H1 (cell line): ENCODE measurements at regions not wholly inside any gene's neighbourhood (a gene's known extent, or its start where the extent isn't known, plus 50 kb on each side); places are given as distances from the start of the nearest gene placed in this dataset.

Experiments
- CTCF ChIA-PET: fragments of 300-600 bp; sonication (Branson Sonifier 250); formaldehyde crosslinking; loops from one replicate; lab custom pipeline; 2021; ENCODE audit not compliant: partially characterized antibody; lab: Charles Lee
- POLR2A ChIA-PET: fragments of 300-600 bp; sonication (Branson Sonifier 250); formaldehyde crosslinking; loops from one replicate; lab custom pipeline; 2021; ENCODE audit warnings: inconsistent platforms; ENCODE audit not compliant: partially characterized antibody; lab: Charles Lee
- DNase-seq, 2 experiments: peaks; one replicate each; pipeline versions ENCODE4 v3.0.0 to v3.0.0-alpha.2; 2010 to 2022; ENCODE audit warnings: low spot score in 2 of 2, low read depth in 1 of 2, mixed read lengths in 1 of 2
- FAIRE-seq: peaks from 2 replicates; lab custom pipeline; 2011; peaks lifted over from hg19 to GRCh38; lab: Jason Lieb, UNC
- H2AFZ ChIP-seq: 2 replicates; pipeline ENCODE4 v1.8.1; 2012; ENCODE audit warnings: low read length, inconsistent platforms
- H2AK5ac ChIP-seq: 2 replicates; pipeline ENCODE4 v1.6.1; 2013; ENCODE audit warnings: low read depth, low read length
- H2BK120ac ChIP-seq: replicated peaks from 2 replicates; pipeline ENCODE3; 2013; ENCODE audit warnings: low read depth, low read length, inconsistent platforms
- H2BK12ac ChIP-seq: 2 replicates; pipeline ENCODE4 v1.6.1; 2013; ENCODE audit warnings: low read depth, low read length
- H2BK15ac ChIP-seq: 2 replicates; pipeline ENCODE4 v1.6.1; 2013; ENCODE audit warnings: low read length
- H2BK20ac ChIP-seq: 2 replicates; pipeline ENCODE4 v1.6.1; 2013; ENCODE audit warnings: low read length
- H2BK5ac ChIP-seq: 2 replicates; pipeline ENCODE4 v1.6.1; 2013; ENCODE audit warnings: low read depth, low read length
- H3K14ac ChIP-seq: 2 replicates; pipeline ENCODE4 v1.6.1; 2013; ENCODE audit warnings: inconsistent platforms; ENCODE audit not compliant: insufficient read length
- H3K18ac ChIP-seq: 2 replicates; pipeline ENCODE4 v1.6.1; 2013; ENCODE audit warnings: low read length; ENCODE audit errors: extremely low read depth
- H3K23ac ChIP-seq: 2 replicates; pipeline ENCODE4 v1.6.1; 2013; ENCODE audit warnings: inconsistent platforms; ENCODE audit not compliant: insufficient read length
- H3K23me2 ChIP-seq: 2 replicates; pipeline ENCODE4 v1.6.1; 2013; ENCODE audit warnings: low read depth, low read length
- H3K27ac ChIP-seq: 2 replicates; pipeline ENCODE4 v1.6.1; 2011; ENCODE audit warnings: low read depth, low read length, inconsistent platforms
- H3K27me3 ChIP-seq, 4 experiments: replicated peaks in 1 of 4; 1 replicate in 1 of 4; 2 replicates in 3 of 4; pipeline versions ENCODE4 v1.6.1 to v1.8.1; 2011 to 2013; ENCODE audit warnings: low read length in 3 of 4, mild to moderate bottlenecking in 3 of 4, inconsistent platforms in 2 of 4, mixed read lengths in 2 of 4, moderate library complexity in 1 of 4; ENCODE audit not compliant: control insufficient read depth in 3 of 4, insufficient read depth in 3 of 4; ENCODE audit errors: extremely low read depth in 1 of 4
- H3K36me3 ChIP-seq, 4 experiments: 2 replicates each; pipeline versions ENCODE4 v1.6.1 to v1.8.1; 2011 to 2013; ENCODE audit warnings: mild to moderate bottlenecking in 4 of 4, low read length in 3 of 4, moderate library complexity in 2 of 4, control low read depth in 1 of 4, inconsistent platforms in 1 of 4; ENCODE audit not compliant: insufficient read depth in 4 of 4, control insufficient read depth in 2 of 4
- H3K4ac ChIP-seq: replicated peaks from 2 replicates; pipeline ENCODE3; 2013; ENCODE audit warnings: low read length, low read depth, mixed read lengths, inconsistent platforms; ENCODE audit not compliant: insufficient read length
- H3K4me1 ChIP-seq, 4 experiments: replicated peaks in 1 of 4; 1 replicate in 1 of 4; 2 replicates in 3 of 4; pipeline versions ENCODE4 v1.6.1 to v1.8.1; 2011 to 2013; ENCODE audit warnings: low read length in 3 of 4, inconsistent platforms in 2 of 4, mixed read lengths in 1 of 4; ENCODE audit not compliant: insufficient read depth in 4 of 4, control insufficient read depth in 3 of 4
- H3K4me2 ChIP-seq, 2 experiments: 2 replicates each; pipeline versions ENCODE4 v1.6.1 to v1.8.1; 2011 to 2013; ENCODE audit warnings: low read depth in 2 of 2, low read length in 2 of 2, control low read depth in 1 of 2, inconsistent platforms in 1 of 2, mild to moderate bottlenecking in 1 of 2; ENCODE audit not compliant: insufficient read depth in 1 of 2
- H3K4me3 ChIP-seq, 4 experiments: fragments of 200-600, 300-600 bp in 1 of 4; sonication (generic), shearing (Covaris generic), sonication (Bioruptor Twin) in 1 of 4; 2 replicates each; pipeline versions ENCODE4 v1.5.1 to v1.8.1; 2011 to 2016; ENCODE audit warnings: low read length in 4 of 4, low read depth in 3 of 4, control low read depth in 2 of 4, inconsistent platforms in 2 of 4, mild to moderate bottlenecking in 2 of 4, mixed read lengths in 1 of 4, moderate library complexity in 1 of 4; ENCODE audit not compliant: insufficient read depth in 2 of 4; ENCODE audit errors: extremely low read depth in 1 of 4
- H3K56ac ChIP-seq: replicated peaks from 2 replicates; pipeline ENCODE3; 2013; ENCODE audit warnings: low read depth, mild to moderate bottlenecking, mixed read lengths, low read length, inconsistent platforms; ENCODE audit not compliant: insufficient read length
- H3K79me1 ChIP-seq: 2 replicates; pipeline ENCODE4 v1.6.1; 2013; ENCODE audit warnings: low read depth, low read length, control low read depth
- H3K79me2 ChIP-seq, 2 experiments: 2 replicates each; pipeline versions ENCODE4 v1.6.1 to v1.8.1; 2012 to 2013; ENCODE audit warnings: low read length in 2 of 2, mild to moderate bottlenecking in 2 of 2, inconsistent platforms in 1 of 2; ENCODE audit not compliant: insufficient read depth in 2 of 2, control insufficient read depth in 1 of 2
- H3K9ac ChIP-seq, 4 experiments: replicated peaks in 1 of 4; 1 replicate in 1 of 4; 2 replicates in 3 of 4; pipeline versions ENCODE4 v1.6.1 to v1.8.1; 2011 to 2013; ENCODE audit warnings: low read depth in 3 of 4, low read length in 3 of 4, control low read depth in 2 of 4, mild to moderate bottlenecking in 2 of 4, moderate library complexity in 2 of 4, inconsistent platforms in 1 of 4; ENCODE audit errors: extremely low read depth in 1 of 4
- H3K9me3 ChIP-seq, 2 experiments: 2 replicates each; pipeline versions ENCODE4 v1.6.1 to v1.8.1; 2012 to 2013; ENCODE audit warnings: mild to moderate bottlenecking in 2 of 2, moderate library complexity in 2 of 2, control low read depth in 1 of 2, inconsistent platforms in 1 of 2, low read depth in 1 of 2, low read length in 1 of 2, mixed read lengths in 1 of 2; ENCODE audit not compliant: insufficient read depth in 2 of 2
- H4K20me1 ChIP-seq, 2 experiments: replicated peaks in 1 of 2; 2 replicates each; pipeline versions ENCODE3 to v1.8.1; 2011 to 2013; ENCODE audit warnings: inconsistent platforms in 2 of 2, low read length in 2 of 2, mild to moderate bottlenecking in 1 of 2; ENCODE audit not compliant: insufficient read depth in 2 of 2, control insufficient read depth in 1 of 2
- H4K5ac ChIP-seq: 2 replicates; pipeline ENCODE4 v1.6.1; 2013; ENCODE audit warnings: low read length, low read depth, mixed read lengths, inconsistent platforms; ENCODE audit not compliant: insufficient read length
- H4K8ac ChIP-seq: 2 replicates; pipeline ENCODE4 v1.8.0; 2013; ENCODE audit warnings: mild to moderate bottlenecking, moderate library complexity, low read length, inconsistent platforms; ENCODE audit not compliant: insufficient read depth; ENCODE audit errors: extremely low read depth
- H4K91ac ChIP-seq: replicated peaks from 2 replicates; pipeline ENCODE3; 2013; ENCODE audit warnings: low read length, mixed read lengths, inconsistent platforms; ENCODE audit not compliant: insufficient read length
- EP300 ChIP-seq, 2 experiments: IDR thresholded peaks; 1 replicate in 1 of 2; 2 replicates in 1 of 2; pipeline ENCODE4 v1.6.1; 2011 to 2012; ENCODE audit warnings: low read depth in 2 of 2, low read length in 2 of 2, mild to moderate bottlenecking in 2 of 2, borderline replicate concordance in 1 of 2, inconsistent platforms in 1 of 2, moderate library complexity in 1 of 2
- GABPA ChIP-seq: IDR thresholded peaks from 2 replicates; pipeline ENCODE4 v1.6.1; 2011; ENCODE audit warnings: mild to moderate bottlenecking, low read length, moderate library complexity, borderline replicate concordance; ENCODE audit not compliant: insufficient read depth
- NANOG ChIP-seq: IDR thresholded peaks from 2 replicates; pipeline ENCODE4 v1.6.1; 2011; ENCODE audit warnings: low read length, low read depth, mild to moderate bottlenecking, inconsistent platforms; ENCODE audit not compliant: insufficient read depth, poor library complexity, severe bottlenecking
- PHF8 ChIP-seq: fragments of 200-600 bp; sonication (generic); conservative IDR thresholded peaks from 2 replicates; pipeline ENCODE4 v1.7.1; 2012; ENCODE audit warnings: low read depth, mild to moderate bottlenecking, inconsistent platforms, low read length, moderate library complexity
- TAF1 ChIP-seq: IDR thresholded peaks from 2 replicates; pipeline ENCODE4 v1.6.1; 2011; ENCODE audit warnings: mild to moderate bottlenecking, low read depth, low read length
- ZNF274 ChIP-seq: IDR thresholded peaks from 2 replicates; pipeline ENCODE4 v1.7.0; 2012; ENCODE audit warnings: low read length, borderline replicate concordance; ENCODE audit errors: extremely low read depth
- WGBS, 2 experiments: shearing (Covaris generic) in 1 of 2; methylation state at CpG; one replicate each; pipeline versions ENCODE4 v1.1.6 to v1.1.7; 2013 to 2015; ENCODE audit warnings: low lambda C conversion rate in 2 of 2, mixed read lengths in 2 of 2, inconsistent platforms in 1 of 2, low coverage in 1 of 2, missing lambda C conversion rate in 1 of 2; ENCODE audit not compliant: insufficient replicate concordance in 2 of 2, insufficient coverage in 1 of 2, insufficient read length in 1 of 2; ENCODE audit errors: extremely low coverage in 1 of 2, missing lambda C conversion rate in 1 of 2; 5-methylcytosine and 5-hydroxymethylcytosine counted together
- TF ChIP-seq, protein P1 (sequence below): IDR thresholded peaks from 2 replicates; pipeline ENCODE4 v1.6.1; 2012; ENCODE audit warnings: inconsistent platforms

- H3K9ac ChIP-seq = no peak overlapping the region
- no peak overlapping the region for H2BK12ac ChIP-seq
- H3K79me1 ChIP-seq = no peaks in the 10 kb centered on the region
- FAIRE-seq (no peak), DNase-seq (no peak)
- 98% methylated on average over 3 of the region's 3 CpGs; no CpG with 5 or more reads in 1 of the 2 experiments for WGBS, 2 experiments
- no peaks in the 10 kb centered on the region for H3K9me3 ChIP-seq
- H3K4ac ChIP-seq = no peak overlapping the region
- ChIA-PET POLR2A (no interaction called here), CTCF (interaction anchor here (1.0 kb wide), 1 partner anchor 14 kb away, joined by 3 read pairs; no protein-coding TSS in a partner anchor)
- H3K36me3 ChIP-seq = no peaks in the 10 kb centered on the region
- no peak overlapping the region for H3K14ac ChIP-seq
- no peaks in the 10 kb centered on the region for H3K4me1 ChIP-seq
- no peak overlapping the region for H2BK20ac ChIP-seq
- no peak overlapping the region for H2BK15ac ChIP-seq
- H3K79me2 ChIP-seq = no peaks in the 10 kb centered on the region
- H2AK5ac ChIP-seq = no peak overlapping the region
- no peak overlapping the region for H3K27ac ChIP-seq
- H3K18ac ChIP-seq = no peak overlapping the region
- H4K8ac ChIP-seq = no peak overlapping the region
- H2AFZ ChIP-seq = no peak overlapping the region
- H3K4me3 ChIP-seq = no peak overlapping the region
- no peak overlapping the region for H2BK120ac ChIP-seq
- no peaks in the 10 kb centered on the region for H4K20me1 ChIP-seq
- H2BK5ac ChIP-seq = no peak overlapping the region
- no peak overlapping the region for H3K23ac ChIP-seq
- no peak overlapping the region for H3K56ac ChIP-seq
- no peak overlapping the region for H4K91ac ChIP-seq
- H3K4me2 ChIP-seq = no peak overlapping the region
- no peaks in the 10 kb centered on the region for H3K27me3 ChIP-seq
- H4K5ac ChIP-seq = no peak overlapping the region
- TF ChIP-seq GABPA = no peak
- no peak for TF ChIP-seq PHF8
- no peak for TF ChIP-seq ZNF274
- TF ChIP-seq TAF1 = no peak
- TF ChIP-seq EP300 (IDR thresholded peaks at IDR 0.05; ENCODE audit: borderline replicate concordance in 1 of 2, low read depth in 2 of 2, low read length in 2 of 2) = no peak
- TF ChIP-seq NANOG = no peak
- TF ChIP-seq, protein P1, sequence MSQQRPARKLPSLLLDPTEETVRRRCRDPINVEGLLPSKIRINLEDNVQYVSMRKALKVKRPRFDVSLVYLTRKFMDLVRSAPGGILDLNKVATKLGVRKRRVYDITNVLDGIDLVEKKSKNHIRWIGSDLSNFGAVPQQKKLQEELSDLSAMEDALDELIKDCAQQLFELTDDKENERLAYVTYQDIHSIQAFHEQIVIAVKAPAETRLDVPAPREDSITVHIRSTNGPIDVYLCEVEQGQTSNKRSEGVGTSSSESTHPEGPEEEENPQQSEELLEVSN = no peak
- H3K23me2 ChIP-seq = no peaks in the 10 kb centered on the region
Measured at GRCh38 chr16:51557670-51558069, 406.6 kb upstream of the SALL1 start.
